Stomach (tissue), 4 donors: ENCODE measurements at regions not wholly inside any gene's neighbourhood (a gene's known extent, or its start where the extent isn't known, plus 50 kb on each side); places are given as distances from the start of the nearest gene placed in this dataset.

ENCODE experiments used
- POLR2A ChIP-seq, 4 donors: fragments of 450-650 bp; IDR thresholded peaks; one replicate each; pipeline ENCODE4 v1.6.1; 2016; ENCODE audit warnings: antibody characterized with exemption in 4 of 4, control low read depth in 2 of 4, mild to moderate bottlenecking in 1 of 4, moderate library complexity in 1 of 4
- POLR2AphosphoS5 ChIP-seq, 3 donors: sonication (generic); formaldehyde crosslinking; IDR thresholded peaks; one replicate each; pipeline ENCODE4 v1.6.1; 2016; ENCODE audit warnings: antibody characterized with exemption in 3 of 3
- TF ChIP-seq, protein P1 (sequence below), 7 experiments: fragments of 450-650 bp in 4 of 7; fragments of 200-600 bp in 3 of 7; sonication (generic) in 3 of 7; IDR thresholded peaks; one replicate each; pipeline ENCODE4 v1.5.1; 2016 to 2019; ENCODE audit warnings: antibody characterized with exemption in 7 of 7, control low read depth in 2 of 7, mild to moderate bottlenecking in 1 of 7

- TF ChIP-seq, protein P1, sequence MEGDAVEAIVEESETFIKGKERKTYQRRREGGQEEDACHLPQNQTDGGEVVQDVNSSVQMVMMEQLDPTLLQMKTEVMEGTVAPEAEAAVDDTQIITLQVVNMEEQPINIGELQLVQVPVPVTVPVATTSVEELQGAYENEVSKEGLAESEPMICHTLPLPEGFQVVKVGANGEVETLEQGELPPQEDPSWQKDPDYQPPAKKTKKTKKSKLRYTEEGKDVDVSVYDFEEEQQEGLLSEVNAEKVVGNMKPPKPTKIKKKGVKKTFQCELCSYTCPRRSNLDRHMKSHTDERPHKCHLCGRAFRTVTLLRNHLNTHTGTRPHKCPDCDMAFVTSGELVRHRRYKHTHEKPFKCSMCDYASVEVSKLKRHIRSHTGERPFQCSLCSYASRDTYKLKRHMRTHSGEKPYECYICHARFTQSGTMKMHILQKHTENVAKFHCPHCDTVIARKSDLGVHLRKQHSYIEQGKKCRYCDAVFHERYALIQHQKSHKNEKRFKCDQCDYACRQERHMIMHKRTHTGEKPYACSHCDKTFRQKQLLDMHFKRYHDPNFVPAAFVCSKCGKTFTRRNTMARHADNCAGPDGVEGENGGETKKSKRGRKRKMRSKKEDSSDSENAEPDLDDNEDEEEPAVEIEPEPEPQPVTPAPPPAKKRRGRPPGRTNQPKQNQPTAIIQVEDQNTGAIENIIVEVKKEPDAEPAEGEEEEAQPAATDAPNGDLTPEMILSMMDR (IDR thresholded peaks at IDR 0.05): no peak
- TF ChIP-seq POLR2AphosphoS5 (IDR thresholded peaks at IDR 0.05) (no peak), POLR2A (IDR thresholded peaks at IDR 0.05) (no peak)
Measured at GRCh38 chr14:53784688-53785087, 171.9 kb downstream of the BMP4 start.
